ENCODE measurements at regions not wholly inside any gene's neighbourhood (a gene's known extent, or its start where the extent isn't known, plus 50 kb on each side); places are given as distances from the start of the nearest gene placed in this dataset.

DNA sequence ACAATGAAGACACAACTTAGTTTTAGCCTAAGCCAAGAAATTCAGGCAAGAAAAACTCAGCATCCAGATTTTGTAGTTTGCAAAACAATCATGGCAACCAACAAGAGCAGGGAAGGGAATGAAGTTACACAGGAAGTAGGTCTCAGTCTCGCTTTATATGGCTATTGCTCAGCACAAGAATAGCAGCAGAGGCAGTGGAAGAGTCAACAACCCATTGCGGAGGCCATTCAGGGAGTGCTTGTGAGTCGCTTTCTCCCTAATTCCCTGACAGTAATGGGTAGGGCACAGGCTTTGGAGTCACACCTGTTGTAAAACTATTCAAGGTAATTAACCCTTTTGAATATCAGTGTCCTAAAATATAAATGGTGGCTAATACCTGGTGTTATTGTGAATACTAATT is 238.5 kb downstream of the HDGFL1 start:
- no peak for DNase-seq (ENCODE audit: low read depth)
- H3K4me3 ChIP-seq (replicated peaks; ENCODE audit: low read depth, low read length), result no peak overlapping the region
- TF ChIP-seq, protein P1, sequence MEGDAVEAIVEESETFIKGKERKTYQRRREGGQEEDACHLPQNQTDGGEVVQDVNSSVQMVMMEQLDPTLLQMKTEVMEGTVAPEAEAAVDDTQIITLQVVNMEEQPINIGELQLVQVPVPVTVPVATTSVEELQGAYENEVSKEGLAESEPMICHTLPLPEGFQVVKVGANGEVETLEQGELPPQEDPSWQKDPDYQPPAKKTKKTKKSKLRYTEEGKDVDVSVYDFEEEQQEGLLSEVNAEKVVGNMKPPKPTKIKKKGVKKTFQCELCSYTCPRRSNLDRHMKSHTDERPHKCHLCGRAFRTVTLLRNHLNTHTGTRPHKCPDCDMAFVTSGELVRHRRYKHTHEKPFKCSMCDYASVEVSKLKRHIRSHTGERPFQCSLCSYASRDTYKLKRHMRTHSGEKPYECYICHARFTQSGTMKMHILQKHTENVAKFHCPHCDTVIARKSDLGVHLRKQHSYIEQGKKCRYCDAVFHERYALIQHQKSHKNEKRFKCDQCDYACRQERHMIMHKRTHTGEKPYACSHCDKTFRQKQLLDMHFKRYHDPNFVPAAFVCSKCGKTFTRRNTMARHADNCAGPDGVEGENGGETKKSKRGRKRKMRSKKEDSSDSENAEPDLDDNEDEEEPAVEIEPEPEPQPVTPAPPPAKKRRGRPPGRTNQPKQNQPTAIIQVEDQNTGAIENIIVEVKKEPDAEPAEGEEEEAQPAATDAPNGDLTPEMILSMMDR (IDR thresholded peaks at IDR 0.05; ENCODE audit: low read length, missing control alignments), result no peak

DNA sequence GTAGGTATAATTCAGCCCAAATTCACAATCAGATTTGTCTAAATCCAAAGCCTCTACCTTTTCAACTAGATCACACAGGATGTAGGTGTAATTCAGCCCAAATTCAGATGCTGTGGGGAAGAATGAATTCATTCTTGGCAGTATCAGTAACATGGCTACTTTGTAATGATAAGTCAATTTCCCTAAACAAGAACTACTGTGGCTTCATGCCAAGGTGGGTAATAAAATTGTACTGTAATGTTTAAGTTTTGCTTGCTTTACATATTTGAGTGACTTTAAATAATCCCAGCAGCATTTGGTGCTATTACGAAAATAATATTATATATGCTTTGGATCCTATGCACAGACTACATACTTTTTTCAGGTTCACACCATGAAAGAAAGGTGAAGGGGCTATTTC is 239.1 kb downstream of the HDGFL1 start:
- TF ChIP-seq, protein P1 (IDR thresholded peaks at IDR 0.05; ENCODE audit: low read length, missing control alignments), result no peak
- DNase-seq (ENCODE audit: low read depth), result no peak
- H3K4me3 ChIP-seq (replicated peaks; ENCODE audit: low read depth, low read length), result no peak overlapping the region

DNA sequence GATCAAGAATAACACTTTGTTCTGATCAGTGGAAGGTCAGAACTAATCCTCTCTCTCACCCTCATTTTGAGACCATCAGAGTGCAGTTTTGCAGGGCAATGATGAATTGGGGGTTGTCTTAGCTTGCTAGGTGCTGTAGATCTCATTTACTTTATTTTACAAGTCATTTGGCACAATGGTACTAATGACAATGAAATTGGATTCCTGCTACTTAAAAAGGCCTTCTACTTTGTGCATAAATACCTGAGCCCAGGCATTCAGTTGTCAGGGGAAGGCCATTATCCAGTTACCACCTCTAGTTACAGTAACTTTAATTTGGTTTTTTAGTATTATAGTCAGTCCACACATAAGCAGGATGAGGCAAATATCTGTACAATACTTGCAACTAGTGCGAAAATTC is 240.0 kb downstream of the HDGFL1 start:
- no peak overlapping the region for H3K4me3 ChIP-seq (replicated peaks; ENCODE audit: low read depth, low read length)
- no peak for DNase-seq (ENCODE audit: low read depth)
- TF ChIP-seq, protein P1 (IDR thresholded peaks at IDR 0.05; ENCODE audit: low read length, missing control alignments), result no peak

DNA sequence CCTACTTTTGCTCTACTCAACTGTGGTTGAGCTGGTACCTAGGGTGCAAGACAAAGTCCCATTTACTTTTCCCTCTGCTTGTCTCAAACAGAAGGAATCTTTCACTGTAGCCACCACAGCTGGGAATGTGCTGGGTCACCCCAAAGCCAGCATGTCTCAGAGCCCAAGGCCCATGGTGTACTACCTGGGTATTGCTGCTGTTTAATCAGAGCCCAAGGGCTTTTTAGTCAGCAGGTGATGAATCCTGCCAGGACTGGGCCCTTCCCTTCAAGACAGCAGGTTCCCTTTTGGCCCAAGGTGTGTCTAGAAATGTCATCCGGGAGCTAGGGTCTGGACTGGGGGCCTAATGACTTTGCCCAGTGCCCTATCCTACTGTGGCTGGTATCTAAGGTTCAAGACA is 249.8 kb downstream of the HDGFL1 start:
- DNase-seq (ENCODE audit: low read depth), result no peak
- no peak overlapping the region for H3K4me3 ChIP-seq (replicated peaks; ENCODE audit: low read depth, low read length)
- TF ChIP-seq, protein P1 (IDR thresholded peaks at IDR 0.05; ENCODE audit: low read length, missing control alignments), result no peak

DNA sequence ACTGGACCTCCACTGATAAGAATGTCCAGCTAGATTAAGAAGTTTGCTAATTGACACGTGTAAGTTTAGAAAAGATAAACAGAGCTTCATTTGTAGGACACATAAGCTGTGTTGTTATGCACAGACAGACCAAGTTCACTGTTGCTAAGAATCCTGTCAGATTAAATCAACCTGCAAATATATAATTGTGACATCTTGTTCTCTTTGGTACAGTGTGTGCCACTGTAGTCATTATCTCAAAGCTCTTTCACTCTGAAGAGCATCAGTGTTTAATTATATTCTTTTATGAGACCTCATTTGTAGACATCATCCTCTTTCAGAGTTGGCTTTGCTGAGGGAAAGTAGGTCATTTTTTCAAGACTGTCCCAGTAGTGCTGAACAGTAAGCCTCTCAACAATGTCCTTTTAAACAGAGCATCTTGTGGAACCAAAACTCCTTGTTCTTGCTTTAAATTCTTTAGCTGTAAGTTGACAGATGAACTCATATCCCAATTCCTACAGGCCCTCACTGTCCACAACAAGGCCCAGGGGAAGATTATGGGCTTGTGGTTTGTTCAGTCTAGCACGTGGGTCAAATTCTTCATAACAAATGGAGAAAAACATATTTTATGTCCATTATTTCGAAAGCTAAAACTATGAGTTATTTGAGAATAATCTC is 252.4 kb downstream of the HDGFL1 start:
- TF ChIP-seq, protein P1 (IDR thresholded peaks at IDR 0.05; ENCODE audit: low read length, missing control alignments), result no peak
- DNase-seq (ENCODE audit: low read depth), result peak; percentile 43
- H3K4me3 ChIP-seq (replicated peaks; ENCODE audit: low read depth, low read length), result no peak overlapping the region

DNA sequence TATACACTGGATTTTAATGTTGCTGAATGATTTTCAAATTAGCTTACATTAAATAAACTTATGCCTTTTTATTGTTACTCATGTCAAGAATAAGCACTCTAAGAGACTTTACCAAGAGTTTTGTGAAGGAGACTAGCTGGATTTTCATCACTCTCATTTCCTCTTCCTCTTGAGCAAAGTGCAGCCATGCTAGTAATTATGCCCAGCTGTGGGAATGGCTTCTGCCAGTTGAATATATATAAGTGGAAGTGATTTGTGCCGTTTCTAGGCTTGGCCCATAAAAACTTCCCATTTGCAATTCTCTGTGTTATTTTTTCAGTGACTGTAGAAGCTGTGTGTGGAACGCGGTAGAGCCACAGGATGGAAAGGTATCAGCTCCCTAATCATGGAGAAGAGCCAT is 255.8 kb downstream of the HDGFL1 start:
- DNase-seq (ENCODE audit: low read depth), result no peak
- TF ChIP-seq, protein P1 (IDR thresholded peaks at IDR 0.05; ENCODE audit: low read length, missing control alignments), result no peak
- H3K4me3 ChIP-seq (replicated peaks; ENCODE audit: low read depth, low read length), result no peak overlapping the region

DNA sequence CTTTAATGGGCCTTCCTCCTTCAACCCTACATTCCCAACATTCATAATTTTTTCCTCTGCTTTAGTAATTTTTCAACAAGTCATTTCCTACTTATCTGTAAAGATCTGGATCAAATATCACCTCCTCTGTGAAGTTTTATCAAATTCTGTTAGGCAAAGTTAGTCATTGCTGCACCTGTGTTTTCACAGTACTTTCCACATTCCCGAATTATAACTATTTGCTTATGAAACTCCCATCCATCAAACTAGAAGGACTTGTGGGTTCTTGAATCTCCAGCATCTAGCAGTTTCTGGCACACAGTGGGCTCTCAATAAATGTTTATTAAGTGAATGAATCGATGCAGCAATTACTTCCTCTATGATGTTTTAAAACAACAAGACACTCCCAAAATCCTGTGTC is 257.6 kb downstream of the HDGFL1 start:
- no peak for DNase-seq (ENCODE audit: low read depth)
- TF ChIP-seq, protein P1 (IDR thresholded peaks at IDR 0.05; ENCODE audit: low read length, missing control alignments), result no peak
- no peak overlapping the region for H3K4me3 ChIP-seq (replicated peaks; ENCODE audit: low read depth, low read length)

Measured in fibroblast of pulmonary artery (primary cell).